ENCODE measurements at regions not wholly inside any gene's neighbourhood (a gene's known extent, or its start where the extent isn't known, plus 50 kb on each side); places are given as distances from the start of the nearest gene placed in this dataset.
A peak's percentile ranks its signal among the peaks of the same experiment; 100 is the strongest.

DNA sequence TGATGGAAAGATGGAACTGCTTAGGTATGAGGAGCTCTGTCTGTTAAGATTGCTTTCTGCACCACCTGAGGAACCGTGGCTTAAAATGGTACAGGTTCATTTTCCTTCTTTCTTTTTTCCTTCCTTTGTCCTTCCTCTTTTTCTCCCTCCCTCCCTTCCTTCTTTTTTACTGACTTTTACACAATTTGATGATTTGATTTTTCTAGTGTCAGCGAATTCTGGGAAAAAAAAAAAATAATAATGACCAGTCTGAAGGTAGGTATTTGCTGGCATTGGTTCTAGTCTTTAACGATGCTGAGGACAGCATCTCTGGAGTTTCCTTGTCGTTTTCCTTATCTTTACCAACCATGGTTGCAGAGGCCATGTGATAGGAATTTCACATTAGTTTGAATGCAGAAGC lies 613.5 kb downstream of the EDEM1 start:
- DNase-seq (ENCODE audit: low read depth, low spot score): no peak
- H3K4me3 ChIP-seq (ENCODE audit: low read length): no peak overlapping the region

GRCh38 chr3:5806192-5806591 lies 618.7 kb downstream of the EDEM1 start:
- peak; percentile 6 for DNase-seq (ENCODE audit: low read depth, low spot score)

GRCh38 chr3:5809586-5810246 lies 622.2 kb downstream of the EDEM1 start:
- no peak overlapping the region for H3K4me3 ChIP-seq (ENCODE audit: low read length)
- DNase-seq (ENCODE audit: low read depth, low spot score): no peak

More at GRCh38 chr3:5806192-5806591, 618.7 kb downstream of the EDEM1 start:
- H3K4me3 ChIP-seq (ENCODE audit: low read length): no peak overlapping the region

DNA sequence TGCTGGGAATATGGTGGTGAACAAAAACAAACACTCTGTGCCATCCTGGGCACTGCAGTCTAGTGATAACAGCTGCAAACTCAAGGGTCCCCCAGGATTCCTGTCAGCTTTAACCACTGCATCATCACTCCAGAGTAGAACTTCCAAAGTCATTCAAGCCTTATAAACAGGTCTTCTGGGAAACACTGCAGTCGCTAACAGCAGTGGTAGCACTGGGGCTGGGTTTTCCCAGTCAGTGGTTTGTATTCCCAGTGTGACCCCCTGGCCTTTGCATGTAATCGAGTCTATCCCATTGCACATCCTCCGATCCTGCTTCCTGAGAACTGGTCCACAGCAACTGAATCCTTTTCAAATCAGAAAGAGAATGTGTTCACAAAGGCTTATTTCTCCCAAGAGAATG lies 623.5 kb downstream of the EDEM1 start:
- no peak overlapping the region for H3K4me3 ChIP-seq (ENCODE audit: low read length)
- DNase-seq (ENCODE audit: low read depth, low spot score): no peak

DNA sequence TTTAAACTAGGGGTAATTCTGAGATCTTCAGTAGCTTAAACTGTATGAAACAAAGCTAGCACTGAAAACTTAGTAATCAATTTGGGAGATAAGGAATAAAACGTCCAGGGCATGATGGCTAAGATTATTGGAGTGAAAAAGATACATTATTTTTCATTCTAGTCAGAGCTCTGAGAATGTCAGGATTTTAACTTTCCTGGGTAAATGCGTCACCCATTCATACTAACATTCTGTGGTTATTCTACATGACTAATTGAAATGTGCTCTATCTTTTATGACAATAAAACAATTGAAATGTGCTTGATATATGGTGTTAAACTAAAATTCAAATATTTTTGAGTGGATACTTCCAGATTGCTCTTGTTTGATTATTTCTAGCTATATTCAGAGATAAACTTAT lies 626.0 kb downstream of the EDEM1 start:
- no peak for DNase-seq (ENCODE audit: low read depth, low spot score)
- no peak overlapping the region for H3K4me3 ChIP-seq (ENCODE audit: low read length)

DNA sequence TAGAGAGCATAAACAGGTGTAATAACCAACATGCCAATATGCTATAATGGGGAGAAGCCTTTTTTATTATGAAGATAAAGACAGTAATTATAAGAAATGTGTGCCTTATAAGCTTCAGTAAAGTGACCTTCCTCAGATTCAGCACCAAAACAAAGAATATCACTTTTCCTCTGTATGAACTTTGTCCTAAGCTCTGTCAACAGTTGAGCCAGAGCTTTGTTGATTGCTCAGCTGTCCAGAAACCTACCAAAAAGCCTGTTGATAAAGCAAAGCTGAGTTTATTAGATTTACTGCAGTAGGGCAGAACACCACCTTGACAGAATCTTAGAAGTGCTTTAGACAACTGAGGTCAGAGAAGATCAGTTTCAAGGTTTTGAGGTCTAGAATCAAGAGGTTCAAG lies 635.3 kb downstream of the EDEM1 start:
- DNase-seq (ENCODE audit: low read depth, low spot score): no peak
- H3K4me3 ChIP-seq (ENCODE audit: low read length): no peak overlapping the region

DNA sequence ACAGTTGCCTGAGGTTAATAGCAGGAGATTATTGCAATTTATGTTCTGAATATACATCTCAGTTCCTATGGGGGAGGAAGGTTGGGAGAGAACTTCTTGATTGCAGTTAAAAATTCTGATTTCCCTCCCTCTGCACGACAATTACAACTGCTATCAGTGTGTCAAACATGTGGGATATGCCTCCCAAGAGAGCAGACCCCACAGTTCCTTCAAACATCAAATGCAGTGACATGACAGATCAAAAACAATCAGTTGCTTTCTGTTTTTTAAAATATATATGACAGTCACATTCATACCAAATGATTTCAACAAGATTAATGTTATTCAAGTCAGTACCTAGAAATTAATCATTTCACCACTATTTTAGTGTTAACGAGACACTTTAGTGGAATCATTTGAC lies 639.0 kb downstream of the EDEM1 start:
- no peak overlapping the region for H3K4me3 ChIP-seq (ENCODE audit: low read length)
- DNase-seq (ENCODE audit: low read depth, low spot score): no peak

DNA sequence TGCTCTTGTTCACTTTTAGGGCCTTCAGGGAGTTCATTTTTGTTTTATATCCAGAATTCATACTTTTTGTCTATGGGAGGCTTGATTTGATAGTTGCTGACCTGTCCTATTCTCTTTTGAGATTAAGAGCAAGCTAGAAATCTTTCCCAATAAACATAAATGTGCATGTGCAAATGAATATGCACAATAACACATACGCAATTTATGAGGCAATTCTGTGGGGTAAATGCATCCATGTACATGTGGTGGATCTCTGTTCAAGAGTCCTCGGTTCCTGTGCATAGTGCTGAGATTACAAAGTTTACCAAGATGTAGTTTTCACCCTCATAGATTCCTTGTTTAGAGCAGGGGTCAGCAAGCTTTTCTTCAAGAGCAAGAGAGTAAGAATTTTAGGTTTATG lies 640.7 kb downstream of the EDEM1 start:
- H3K4me3 ChIP-seq (ENCODE audit: low read length): no peak overlapping the region
- DNase-seq (ENCODE audit: low read depth, low spot score): no peak

GRCh38 chr3:5840056-5840455 lies 652.5 kb downstream of the EDEM1 start:
- no peak for DNase-seq (ENCODE audit: low read depth, low spot score)
- H3K4me3 ChIP-seq (ENCODE audit: low read length): no peak overlapping the region

GRCh38 chr3:5841599-5841998 lies 654.1 kb downstream of the EDEM1 start:
- no peak overlapping the region for H3K4me3 ChIP-seq (ENCODE audit: low read length)
- DNase-seq (ENCODE audit: low read depth, low spot score): no peak

GRCh38 chr3:5846261-5846660 lies 658.8 kb downstream of the EDEM1 start:
- H3K4me3 ChIP-seq (ENCODE audit: low read length): no peak overlapping the region
- no peak for DNase-seq (ENCODE audit: low read depth, low spot score)

GRCh38 chr3:5861151-5861550 lies 673.6 kb downstream of the EDEM1 start:
- no peak overlapping the region for H3K4me3 ChIP-seq (ENCODE audit: low read length)
- DNase-seq (ENCODE audit: low read depth, low spot score): no peak

- no peak for DNase-seq (ENCODE audit: low read depth, low spot score)
- H3K4me3 ChIP-seq (ENCODE audit: low read length): no peak overlapping the region
Measured at GRCh38 chr3:5874931-5875341, 687.4 kb downstream of the EDEM1 start.

- no peak overlapping the region for H3K4me3 ChIP-seq (ENCODE audit: low read length)
- no peak for DNase-seq (ENCODE audit: low read depth, low spot score)
Measured at GRCh38 chr3:5888851-5889250, 701.3 kb downstream of the EDEM1 start.

DNA sequence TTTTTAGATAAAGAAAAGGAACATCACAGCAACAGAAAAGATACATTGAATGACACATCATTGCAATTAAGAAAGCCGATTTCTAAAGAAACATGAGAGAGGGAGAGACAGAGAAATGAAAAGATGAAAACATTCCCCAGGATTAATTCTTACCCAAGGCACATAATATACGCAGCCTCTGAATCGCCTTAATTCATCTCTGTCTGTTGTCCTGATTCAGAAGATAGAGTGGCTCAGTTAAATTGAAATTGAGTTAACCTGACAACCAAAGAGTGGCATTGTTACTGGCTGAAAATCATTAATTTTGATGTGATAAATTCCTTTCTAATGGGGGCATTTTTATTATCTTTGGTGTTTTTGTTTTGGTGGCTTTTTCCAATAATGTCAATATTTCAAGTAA lies 701.9 kb downstream of the EDEM1 start:
- DNase-seq (ENCODE audit: low read depth, low spot score): no peak
- no peak overlapping the region for H3K4me3 ChIP-seq (ENCODE audit: low read length)

GRCh38 chr3:5891711-5892110 lies 704.2 kb downstream of the EDEM1 start:
- H3K4me3 ChIP-seq (ENCODE audit: low read length): no peak overlapping the region
- no peak for DNase-seq (ENCODE audit: low read depth, low spot score)

DNA sequence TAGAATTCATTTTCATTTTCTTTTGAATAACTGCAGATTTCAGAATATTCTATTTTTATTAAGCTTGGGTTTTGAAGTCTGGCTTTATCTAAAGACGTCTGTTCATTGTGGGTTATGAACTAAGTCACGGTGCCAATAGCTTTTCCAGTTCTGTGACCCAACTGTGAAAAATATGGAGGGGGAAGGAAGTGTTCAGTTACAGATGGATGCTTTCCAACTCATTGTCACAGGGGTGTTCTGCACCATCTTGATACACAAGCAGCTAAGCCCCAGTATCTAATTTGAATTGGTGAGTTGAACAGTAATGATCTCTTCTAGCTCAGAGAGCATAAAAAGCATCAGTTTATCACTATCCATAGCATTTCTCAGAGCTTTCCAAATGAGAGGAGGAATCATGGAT lies 710.6 kb downstream of the EDEM1 start:
- no peak for DNase-seq (ENCODE audit: low read depth, low spot score)
- H3K4me3 ChIP-seq (ENCODE audit: low read length): no peak overlapping the region

DNA sequence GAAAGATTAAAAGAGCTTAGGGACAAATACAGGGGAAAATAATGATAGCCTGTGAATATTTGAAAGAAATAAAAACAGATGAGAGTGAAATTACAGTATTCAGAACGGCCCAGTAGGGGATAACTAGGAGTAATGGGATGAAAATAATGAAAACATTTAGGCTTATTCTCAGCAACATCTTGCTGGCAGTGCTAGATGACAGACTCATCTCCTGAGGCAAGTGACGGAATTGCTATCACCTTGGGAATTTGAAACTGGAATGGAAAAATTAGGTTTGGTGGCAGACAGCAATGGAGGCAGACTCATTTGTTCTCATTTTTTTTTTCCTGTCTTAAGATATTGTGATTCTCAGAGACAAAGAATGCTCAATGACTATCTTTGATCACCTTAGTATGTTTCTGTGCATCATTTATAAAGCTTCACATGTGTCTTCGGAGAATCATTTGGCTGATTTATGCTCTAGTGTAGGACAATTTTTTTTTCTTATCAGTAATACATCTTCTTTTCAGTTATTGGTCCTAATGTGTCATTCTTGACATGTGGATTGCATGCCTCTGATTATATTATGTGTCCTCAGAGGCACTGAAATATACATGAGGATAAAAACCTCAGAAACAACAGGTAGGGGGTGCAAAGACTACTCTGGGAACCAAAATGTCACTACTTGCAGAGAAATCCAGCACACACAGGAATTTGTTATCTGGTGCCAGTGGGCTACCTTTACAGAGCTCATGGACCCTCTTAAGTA lies 711.7 kb downstream of the EDEM1 start:
- H3K4me3 ChIP-seq (ENCODE audit: low read length): no peak overlapping the region
- no peak for DNase-seq (ENCODE audit: low read depth, low spot score)

- H3K4me3 ChIP-seq (ENCODE audit: low read length): no peak overlapping the region
- no peak for DNase-seq (ENCODE audit: low read depth, low spot score)
Measured at GRCh38 chr3:5917932-5918331, 730.4 kb downstream of the EDEM1 start.

GRCh38 chr3:5918626-5919025 lies 731.1 kb downstream of the EDEM1 start:
- DNase-seq (ENCODE audit: low read depth, low spot score): no peak
- no peak overlapping the region for H3K4me3 ChIP-seq (ENCODE audit: low read length)

- H3K4me3 ChIP-seq (ENCODE audit: low read length): no peak overlapping the region
- no peak for DNase-seq (ENCODE audit: low read depth, low spot score)
Measured at GRCh38 chr3:5929027-5929426, 741.5 kb downstream of the EDEM1 start.

Measured in Jurkat, Clone E6-1 (cell line).